ENCODE measurements at regions not wholly inside any gene's neighbourhood (a gene's known extent, or its start where the extent isn't known, plus 50 kb on each side); places are given as distances from the start of the nearest gene placed in this dataset.

DNA sequence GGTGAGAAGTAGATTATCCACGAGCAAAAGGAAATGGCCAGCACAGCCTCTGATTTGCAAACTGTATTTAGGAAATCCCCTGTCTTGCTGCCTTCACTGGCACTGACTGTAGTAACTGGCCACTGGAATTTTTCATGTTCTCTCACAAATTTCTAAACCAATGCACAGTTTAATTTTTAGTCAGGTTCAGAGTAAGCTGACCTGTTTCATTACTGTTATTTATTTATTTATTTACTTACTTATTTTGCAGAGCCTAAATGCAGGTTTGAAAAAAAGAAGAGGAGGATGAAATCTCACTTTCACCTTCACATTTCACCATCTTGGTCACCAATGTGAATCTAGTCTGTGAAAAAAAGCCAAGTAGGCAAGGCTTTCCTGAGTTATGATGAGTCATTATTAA lies 291.0 kb downstream of the PLOD2 start:
- Histone ChIP-seq H3K9me3 (no peaks in the 10 kb centered on the region), H3K4me1 (replicated peaks) (no peaks in the 10 kb centered on the region), H3K27ac (no peak overlapping the region), H3K36me3 (no peaks in the 10 kb centered on the region), H3K4me3 (no peak overlapping the region), H3K27me3 (replicated peaks; ENCODE audit: insufficient read depth) (no peaks in the 10 kb centered on the region)
- intact Hi-C loops (cut with DNase I), result no loop called here
- WGBS, result 82% methylated on average over 1 of the region's 1 CpG
- no peak for DNase-seq (ENCODE audit: low spot score)
- no peak for TF ChIP-seq POLR2A (IDR thresholded peaks at IDR 0.05)

DNA sequence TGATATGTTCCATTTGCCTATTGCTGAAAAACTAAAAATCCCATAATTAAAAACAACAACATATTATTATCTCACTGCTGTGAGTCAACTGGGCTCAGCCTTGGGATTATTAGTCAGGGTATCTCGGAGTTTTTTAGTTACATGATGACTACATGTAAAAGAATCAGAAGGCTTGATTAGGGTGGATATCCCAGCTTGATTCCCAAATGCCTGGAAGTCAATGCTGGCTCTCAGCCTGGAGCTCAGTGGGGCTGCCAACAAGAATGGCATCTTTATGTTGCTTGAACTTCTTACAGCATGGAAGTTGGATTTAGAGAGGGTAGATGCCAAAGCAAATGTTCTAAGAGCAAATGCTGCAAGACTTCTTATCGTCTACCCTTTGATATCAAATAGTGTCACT lies 278.5 kb downstream of the PLOD2 start:
- Histone ChIP-seq H3K36me3 (no peaks in the 10 kb centered on the region), H3K27ac (no peak overlapping the region), H3K4me3 (no peak overlapping the region), H3K4me1 (replicated peaks) (no peaks in the 10 kb centered on the region), H3K27me3 (replicated peaks; ENCODE audit: insufficient read depth) (no peaks in the 10 kb centered on the region), H3K9me3 (no peaks in the 10 kb centered on the region)
- no peak for DNase-seq (ENCODE audit: low spot score)
- TF ChIP-seq, protein P1, sequence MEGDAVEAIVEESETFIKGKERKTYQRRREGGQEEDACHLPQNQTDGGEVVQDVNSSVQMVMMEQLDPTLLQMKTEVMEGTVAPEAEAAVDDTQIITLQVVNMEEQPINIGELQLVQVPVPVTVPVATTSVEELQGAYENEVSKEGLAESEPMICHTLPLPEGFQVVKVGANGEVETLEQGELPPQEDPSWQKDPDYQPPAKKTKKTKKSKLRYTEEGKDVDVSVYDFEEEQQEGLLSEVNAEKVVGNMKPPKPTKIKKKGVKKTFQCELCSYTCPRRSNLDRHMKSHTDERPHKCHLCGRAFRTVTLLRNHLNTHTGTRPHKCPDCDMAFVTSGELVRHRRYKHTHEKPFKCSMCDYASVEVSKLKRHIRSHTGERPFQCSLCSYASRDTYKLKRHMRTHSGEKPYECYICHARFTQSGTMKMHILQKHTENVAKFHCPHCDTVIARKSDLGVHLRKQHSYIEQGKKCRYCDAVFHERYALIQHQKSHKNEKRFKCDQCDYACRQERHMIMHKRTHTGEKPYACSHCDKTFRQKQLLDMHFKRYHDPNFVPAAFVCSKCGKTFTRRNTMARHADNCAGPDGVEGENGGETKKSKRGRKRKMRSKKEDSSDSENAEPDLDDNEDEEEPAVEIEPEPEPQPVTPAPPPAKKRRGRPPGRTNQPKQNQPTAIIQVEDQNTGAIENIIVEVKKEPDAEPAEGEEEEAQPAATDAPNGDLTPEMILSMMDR (IDR thresholded peaks at IDR 0.05), result no peak
- no peak for TF ChIP-seq POLR2A (IDR thresholded peaks at IDR 0.05)
- TF ChIP-seq POLR2AphosphoS5 (IDR thresholded peaks at IDR 0.05), result no peak
- 64% methylated on average over 2 of the region's 2 CpGs for WGBS
- intact Hi-C loops (cut with DNase I), result no loop called here

DNA sequence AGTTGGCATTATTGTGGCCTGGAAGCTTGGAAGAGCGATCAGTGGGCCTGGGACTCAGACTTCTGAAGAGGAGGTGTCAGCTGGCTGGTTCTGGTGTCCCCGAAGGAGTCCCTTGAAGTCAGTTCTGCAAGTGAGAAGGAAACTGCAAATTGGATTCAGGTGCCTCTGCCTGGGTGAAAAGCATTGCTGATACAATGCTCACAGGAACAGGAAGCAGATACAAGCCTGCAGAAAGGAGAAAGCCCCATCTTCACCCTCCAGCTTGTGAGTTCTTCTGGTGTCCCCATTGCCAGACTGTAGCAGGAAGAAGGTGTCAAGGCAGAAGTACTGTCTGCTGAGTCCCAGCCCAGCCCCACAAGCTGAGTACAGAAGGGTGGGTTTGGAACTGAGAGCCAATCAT lies 271.3 kb downstream of the PLOD2 start:
- intact Hi-C loops (cut with DNase I), result no loop called here

DNA sequence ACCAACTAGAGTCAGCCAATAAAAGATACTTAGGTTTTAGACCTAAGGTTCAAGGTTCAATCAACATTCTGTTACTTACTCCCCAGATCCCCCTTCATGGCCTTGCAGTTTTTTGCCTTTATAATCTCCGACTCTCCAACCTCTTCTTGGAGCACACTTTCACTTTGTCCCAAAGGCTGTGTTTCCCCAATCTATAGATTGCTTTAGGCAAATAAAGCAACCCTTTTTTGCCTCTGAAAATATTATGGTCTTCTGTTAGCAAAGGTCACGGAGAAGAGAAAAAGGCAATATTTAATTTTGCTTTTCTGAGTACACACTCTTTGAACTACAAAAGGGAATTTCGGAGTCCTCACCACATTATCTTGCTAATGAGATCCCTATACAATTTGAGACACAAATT lies 268.1 kb downstream of the PLOD2 start:
- Histone ChIP-seq H3K36me3 (no peaks in the 10 kb centered on the region), H3K4me3 (no peak overlapping the region), H3K4me1 (replicated peaks) (no peaks in the 10 kb centered on the region), H3K27ac (no peak overlapping the region), H3K27me3 (replicated peaks; ENCODE audit: insufficient read depth) (no peaks in the 10 kb centered on the region), H3K9me3 (no peaks in the 10 kb centered on the region)
- WGBS, result 81% methylated on average over 3 of the region's 3 CpGs
- DNase-seq (ENCODE audit: low spot score), result no peak
- intact Hi-C loops (cut with DNase I), result no loop called here
- TF ChIP-seq, protein P1 (IDR thresholded peaks at IDR 0.05), result no peak
- TF ChIP-seq POLR2A (IDR thresholded peaks at IDR 0.05), result no peak
- no peak for TF ChIP-seq POLR2AphosphoS5 (IDR thresholded peaks at IDR 0.05)

More for the DNA sequence above, 271.3 kb downstream of the PLOD2 start:
- no peak overlapping the region for H3K27ac ChIP-seq
- DNase-seq (ENCODE audit: low spot score), result no peak
- H3K4me1 ChIP-seq (replicated peaks), result no peaks in the 10 kb centered on the region
- WGBS, result 77% methylated on average over 2 of the region's 2 CpGs
- H3K27me3 ChIP-seq (replicated peaks; ENCODE audit: insufficient read depth), result no peaks in the 10 kb centered on the region
- TF ChIP-seq, protein P1 (IDR thresholded peaks at IDR 0.05), result no peak
- TF ChIP-seq POLR2A (IDR thresholded peaks at IDR 0.05) (no peak), POLR2AphosphoS5 (IDR thresholded peaks at IDR 0.05) (no peak)
- H3K4me3 ChIP-seq, result no peak overlapping the region
- H3K9me3 ChIP-seq, result no peaks in the 10 kb centered on the region
- no peaks in the 10 kb centered on the region for H3K36me3 ChIP-seq

DNA sequence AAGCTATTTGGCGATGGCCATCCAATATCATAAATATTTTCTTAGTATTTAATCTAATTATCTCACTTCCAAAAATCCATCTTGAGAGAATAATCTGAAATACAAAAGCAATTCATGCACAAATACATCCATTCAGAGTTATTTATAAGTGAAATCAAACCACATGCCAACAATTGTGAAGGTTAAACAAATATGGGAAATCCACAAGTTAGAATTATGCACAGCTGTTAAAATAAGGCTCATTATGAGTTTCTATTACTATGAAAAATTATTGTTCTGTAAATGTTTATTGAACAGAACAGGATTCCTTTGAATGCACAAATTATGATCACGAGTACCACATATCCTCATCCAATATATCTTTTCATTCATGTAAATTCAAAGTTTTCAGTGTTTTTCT lies 267.7 kb downstream of the PLOD2 start:
- no peaks in the 10 kb centered on the region for H3K9me3 ChIP-seq
- TF ChIP-seq, protein P1 (IDR thresholded peaks at IDR 0.05), result no peak
- TF ChIP-seq POLR2A (IDR thresholded peaks at IDR 0.05) (no peak), POLR2AphosphoS5 (IDR thresholded peaks at IDR 0.05) (no peak)
- intact Hi-C loops (cut with DNase I), result no loop called here
- no peak overlapping the region for H3K4me3 ChIP-seq
- no peaks in the 10 kb centered on the region for H3K36me3 ChIP-seq
- no peaks in the 10 kb centered on the region for H3K27me3 ChIP-seq (replicated peaks; ENCODE audit: insufficient read depth)
- 75% methylated on average over 2 of the region's 2 CpGs for WGBS
- H3K27ac ChIP-seq, result no peak overlapping the region
- no peak for DNase-seq (ENCODE audit: low spot score)
- no peaks in the 10 kb centered on the region for H3K4me1 ChIP-seq (replicated peaks)
